ENCODE measurements at regions not wholly inside any gene's neighbourhood (a gene's known extent, or its start where the extent isn't known, plus 50 kb on each side); places are given as distances from the start of the nearest gene placed in this dataset.

DNA sequence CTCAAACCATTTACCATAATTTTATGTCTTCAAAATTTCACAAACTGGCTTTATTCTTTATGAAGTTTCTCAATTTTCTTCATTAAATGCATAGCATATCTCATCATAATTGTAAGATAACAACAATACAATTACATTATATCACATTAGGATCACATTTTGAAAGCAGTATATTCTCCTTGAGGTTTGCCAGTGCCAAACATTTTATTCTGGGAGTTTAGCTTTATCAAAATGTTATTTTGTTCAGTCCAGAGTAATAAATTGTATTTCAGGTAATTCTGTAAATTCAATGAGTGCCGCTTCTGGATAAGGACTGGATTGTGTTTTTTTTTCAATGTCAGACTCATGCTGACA lies 234.6 kb upstream of the MIR17HG start:
- TF ChIP-seq EZH2 (IDR thresholded peaks at IDR 0.05; ENCODE audit: low read length, unreplicated experiment): no peak
- TF ChIP-seq, protein P1, sequence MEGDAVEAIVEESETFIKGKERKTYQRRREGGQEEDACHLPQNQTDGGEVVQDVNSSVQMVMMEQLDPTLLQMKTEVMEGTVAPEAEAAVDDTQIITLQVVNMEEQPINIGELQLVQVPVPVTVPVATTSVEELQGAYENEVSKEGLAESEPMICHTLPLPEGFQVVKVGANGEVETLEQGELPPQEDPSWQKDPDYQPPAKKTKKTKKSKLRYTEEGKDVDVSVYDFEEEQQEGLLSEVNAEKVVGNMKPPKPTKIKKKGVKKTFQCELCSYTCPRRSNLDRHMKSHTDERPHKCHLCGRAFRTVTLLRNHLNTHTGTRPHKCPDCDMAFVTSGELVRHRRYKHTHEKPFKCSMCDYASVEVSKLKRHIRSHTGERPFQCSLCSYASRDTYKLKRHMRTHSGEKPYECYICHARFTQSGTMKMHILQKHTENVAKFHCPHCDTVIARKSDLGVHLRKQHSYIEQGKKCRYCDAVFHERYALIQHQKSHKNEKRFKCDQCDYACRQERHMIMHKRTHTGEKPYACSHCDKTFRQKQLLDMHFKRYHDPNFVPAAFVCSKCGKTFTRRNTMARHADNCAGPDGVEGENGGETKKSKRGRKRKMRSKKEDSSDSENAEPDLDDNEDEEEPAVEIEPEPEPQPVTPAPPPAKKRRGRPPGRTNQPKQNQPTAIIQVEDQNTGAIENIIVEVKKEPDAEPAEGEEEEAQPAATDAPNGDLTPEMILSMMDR (conservative IDR thresholded peaks at IDR 0.05; ENCODE audit: low read depth, low read length): no peak
- TF ChIP-seq EZH2phosphoT487 (IDR thresholded peaks at IDR 0.05; ENCODE audit: borderline replicate concordance, low read length): no peak
